IPS-18c (cell line): ENCODE measurements at regions not wholly inside any gene's neighbourhood (a gene's known extent, or its start where the extent isn't known, plus 50 kb on each side); places are given as distances from the start of the nearest gene placed in this dataset.

Experiments
- H3K4me3 ChIP-seq: 2 replicates; pipeline ENCODE4 v1.7.0; 2013; ENCODE audit warnings: low read depth, mild to moderate bottlenecking, low read length, moderate library complexity; ENCODE audit not compliant: insufficient read depth
- H3K9me3 ChIP-seq: one replicate; pipeline ENCODE4 v1.6.1; 2013; ENCODE audit warnings: mild to moderate bottlenecking, low read length, moderate library complexity; ENCODE audit not compliant: control insufficient read depth, insufficient read depth

DNA sequence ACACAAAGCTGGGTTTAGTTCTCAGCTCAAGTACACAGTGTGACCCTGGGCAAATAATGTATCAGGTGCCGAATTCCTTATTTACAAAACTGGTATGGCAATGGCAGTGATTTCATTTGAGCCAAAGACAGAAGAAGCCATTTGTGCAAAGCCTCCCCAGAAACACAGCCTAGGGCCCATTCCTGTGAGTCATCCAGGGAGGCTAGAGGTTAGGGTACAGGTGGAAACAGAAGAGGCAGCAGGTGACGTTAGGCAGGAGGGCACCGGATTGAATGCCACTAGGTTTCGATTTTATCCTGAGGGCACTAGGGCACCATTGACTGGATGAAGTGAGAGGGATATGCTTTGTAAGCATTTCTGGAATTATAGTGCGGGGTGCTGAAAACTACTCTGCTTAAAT, 766.9 kb upstream of the NR2F2 start:
- peaks cover 1% of the 10 kb centered on the region for H3K9me3 ChIP-seq
- H3K4me3 ChIP-seq = no peak overlapping the region

DNA sequence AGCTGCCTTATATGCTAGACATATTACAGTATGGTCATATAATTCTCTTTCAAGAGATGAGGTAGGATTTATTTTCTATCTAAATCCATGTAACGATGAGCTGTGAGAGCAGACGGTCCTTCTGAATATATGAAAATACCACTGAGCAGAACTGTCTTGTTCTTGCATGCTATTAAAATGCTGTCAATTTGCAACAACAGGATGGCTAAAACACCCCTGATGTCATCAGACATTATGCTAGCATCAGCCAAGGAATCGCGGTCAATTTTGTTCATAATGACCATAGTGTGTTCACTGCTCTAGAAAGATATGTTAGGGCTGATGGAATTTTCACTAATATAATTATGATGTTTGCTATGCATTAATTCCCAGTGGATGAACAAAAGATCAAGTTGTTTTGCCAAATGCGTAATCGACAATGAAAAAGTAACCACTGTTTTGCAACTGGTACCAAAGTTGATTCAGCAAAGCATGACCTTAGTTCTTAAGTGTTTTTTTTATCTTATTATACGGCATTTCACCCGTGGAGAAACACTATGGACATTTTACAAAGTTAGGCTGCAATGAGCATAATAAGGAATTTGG, 765.4 kb upstream of the NR2F2 start:
- no peak overlapping the region for H3K4me3 ChIP-seq
- H3K9me3 ChIP-seq = peaks cover 2% of the 10 kb centered on the region

DNA sequence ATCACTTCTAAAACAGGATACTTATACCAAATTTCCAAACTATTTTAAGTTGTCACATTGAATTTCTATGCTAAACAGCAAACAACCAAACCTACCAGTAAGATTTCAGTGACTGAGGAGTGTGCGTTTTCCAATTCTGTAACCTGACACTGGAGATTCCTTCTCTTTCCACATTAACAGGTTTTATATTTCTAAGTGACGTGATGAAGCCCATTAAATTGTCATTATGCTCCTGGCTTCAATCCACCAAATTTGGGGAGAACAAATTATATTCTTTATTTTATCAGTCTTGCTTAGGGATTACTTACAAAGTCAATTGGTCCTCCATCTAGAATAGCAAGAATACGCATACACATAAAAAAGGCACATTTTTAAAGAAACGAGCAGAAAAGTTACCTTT, 764.8 kb upstream of the NR2F2 start:
- no peak overlapping the region for H3K4me3 ChIP-seq
- peaks cover 2% of the 10 kb centered on the region for H3K9me3 ChIP-seq

DNA sequence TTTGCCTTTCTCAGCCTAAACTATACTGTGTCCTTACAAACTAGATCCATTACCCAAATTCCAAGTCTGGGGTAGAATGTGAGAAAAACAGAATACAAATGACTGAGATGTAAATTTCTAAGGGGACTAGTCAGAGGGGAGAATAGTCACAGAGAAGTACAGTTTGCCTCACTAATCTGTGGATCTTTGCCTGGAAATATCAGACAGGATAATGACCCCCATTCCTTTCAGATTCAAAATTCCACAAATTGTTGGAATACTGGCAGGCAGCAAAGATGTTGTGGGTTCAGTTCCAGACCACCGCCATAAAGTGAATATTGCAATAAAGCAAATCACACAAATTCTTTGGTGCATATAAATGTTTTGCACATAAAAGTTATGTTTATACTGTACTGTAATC, 762.8 kb upstream of the NR2F2 start:
- no peak overlapping the region for H3K4me3 ChIP-seq
- peaks cover 2% of the 10 kb centered on the region for H3K9me3 ChIP-seq

DNA sequence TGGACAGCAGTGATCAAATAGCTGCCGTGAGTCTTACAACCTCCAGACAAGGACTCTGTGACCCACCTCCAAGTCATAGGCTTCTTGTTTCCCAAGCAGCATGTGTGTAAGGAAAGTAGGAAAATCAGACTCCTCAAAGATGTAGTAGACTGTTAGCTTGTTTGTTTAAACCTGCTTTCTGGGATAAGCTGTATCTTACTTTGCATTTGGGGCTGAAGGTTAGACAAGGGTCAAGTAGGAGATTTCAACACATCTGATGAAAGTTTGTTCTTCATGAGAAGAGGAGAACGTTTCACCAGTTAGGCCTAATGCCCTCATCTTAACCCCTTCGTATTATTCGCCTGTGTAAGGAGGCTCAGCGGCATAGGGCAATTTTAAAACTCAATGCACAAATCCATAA, 756.4 kb upstream of the NR2F2 start:
- no peak overlapping the region for H3K4me3 ChIP-seq
- H3K9me3 ChIP-seq = no peaks in the 10 kb centered on the region

DNA sequence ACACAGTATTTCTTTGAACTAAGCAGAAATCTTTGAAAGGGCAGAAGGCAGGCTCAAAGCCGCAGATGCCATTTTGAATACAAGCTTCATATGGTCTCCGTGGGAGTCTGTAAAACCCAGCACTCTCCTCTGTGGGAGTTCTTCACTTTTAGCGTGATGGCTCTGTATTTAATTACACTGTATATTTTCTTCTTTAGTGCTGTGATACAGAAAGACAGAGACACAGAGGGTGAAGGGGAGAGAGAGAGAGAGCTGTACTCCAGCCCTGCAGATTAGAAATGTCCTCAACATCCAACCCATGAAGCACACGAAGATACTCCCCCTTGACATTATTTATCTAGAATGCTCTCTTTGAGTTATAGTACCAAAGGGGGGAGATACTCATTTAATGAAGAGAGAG, 752.6 kb upstream of the NR2F2 start:
- Histone ChIP-seq H3K9me3 (peaks cover 3% of the 10 kb centered on the region), H3K4me3 (no peak overlapping the region)

DNA sequence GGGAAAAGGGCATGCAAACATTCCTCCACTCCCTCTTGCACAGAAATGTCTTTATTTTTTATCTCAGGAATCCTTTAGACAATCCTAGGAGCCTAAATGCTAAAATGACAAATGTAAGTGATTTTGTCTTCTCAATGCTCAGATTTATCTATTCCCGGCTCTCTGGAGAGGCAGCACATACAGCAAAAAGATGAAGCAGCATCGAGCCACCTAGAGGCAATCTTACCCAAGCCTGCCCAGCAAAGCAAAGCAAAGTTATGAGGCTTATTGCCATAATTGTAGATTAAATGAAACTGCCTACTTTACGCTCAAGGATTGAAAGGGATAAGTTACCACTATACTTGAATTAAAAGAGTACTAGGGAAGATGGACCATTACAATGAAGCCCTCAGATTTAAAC, 750.4 kb upstream of the NR2F2 start:
- peaks cover 3% of the 10 kb centered on the region for H3K9me3 ChIP-seq
- no peak overlapping the region for H3K4me3 ChIP-seq

DNA sequence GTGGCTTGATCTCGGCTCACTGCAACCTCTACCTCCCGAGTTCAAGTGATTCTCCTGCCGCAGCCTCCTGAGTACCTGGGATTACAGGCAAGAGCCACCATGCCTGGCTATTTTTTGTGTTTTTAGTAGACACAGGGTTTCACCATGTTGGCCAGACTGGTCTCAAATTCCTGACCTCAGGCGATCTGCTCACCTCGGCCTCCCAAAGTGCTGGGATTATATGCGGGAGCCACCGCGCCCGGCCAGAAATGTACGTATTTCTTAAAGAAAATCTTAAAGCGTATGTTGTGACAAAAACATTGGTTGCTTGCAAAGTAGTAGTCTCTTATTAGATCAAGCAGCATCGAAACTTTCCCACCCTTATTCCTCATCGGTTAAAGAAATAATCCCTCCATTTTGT, 748.9 kb upstream of the NR2F2 start:
- Histone ChIP-seq H3K4me3 (no peak overlapping the region), H3K9me3 (peaks cover 3% of the 10 kb centered on the region)

DNA sequence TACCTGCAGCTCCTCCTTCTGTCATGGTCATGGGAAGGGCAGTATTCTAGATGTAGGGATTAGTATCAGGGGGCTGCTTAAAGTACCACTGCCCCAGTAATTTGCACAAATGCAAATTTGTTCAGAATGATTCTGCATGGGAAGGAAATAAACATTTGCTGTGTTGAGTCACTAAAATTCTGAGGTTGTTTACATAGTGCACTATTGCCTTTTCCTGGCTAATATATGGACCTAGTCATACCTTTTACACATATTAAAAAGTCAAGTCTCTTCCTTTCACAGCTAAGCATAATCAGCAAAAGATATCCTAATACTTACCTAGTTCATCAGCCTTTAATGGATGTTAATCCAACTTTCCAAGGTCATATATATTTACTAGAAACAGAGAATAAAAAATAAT, 746.4 kb upstream of the NR2F2 start:
- Histone ChIP-seq H3K4me3 (no peak overlapping the region), H3K9me3 (peaks cover 3% of the 10 kb centered on the region)

DNA sequence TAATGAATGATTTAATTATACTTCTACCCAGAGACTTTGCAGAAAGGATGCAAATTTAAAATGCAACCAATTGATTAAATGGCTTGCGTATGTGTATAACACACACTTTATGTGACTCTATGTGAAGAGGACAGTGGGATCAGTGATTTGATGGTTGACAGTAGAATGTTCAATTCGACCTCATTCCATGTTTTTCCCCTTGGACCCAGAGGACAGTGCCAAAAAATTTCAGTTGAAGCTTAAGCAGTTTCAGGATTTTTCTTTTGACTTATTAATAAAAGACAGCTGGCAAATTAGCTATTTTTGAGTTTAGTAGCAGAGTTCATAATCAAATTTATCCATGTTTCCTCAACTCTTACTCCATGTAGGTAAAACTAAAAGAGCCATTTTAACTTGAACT, 742.4 kb upstream of the NR2F2 start:
- no peak overlapping the region for H3K4me3 ChIP-seq
- H3K9me3 ChIP-seq = no peaks in the 10 kb centered on the region

DNA sequence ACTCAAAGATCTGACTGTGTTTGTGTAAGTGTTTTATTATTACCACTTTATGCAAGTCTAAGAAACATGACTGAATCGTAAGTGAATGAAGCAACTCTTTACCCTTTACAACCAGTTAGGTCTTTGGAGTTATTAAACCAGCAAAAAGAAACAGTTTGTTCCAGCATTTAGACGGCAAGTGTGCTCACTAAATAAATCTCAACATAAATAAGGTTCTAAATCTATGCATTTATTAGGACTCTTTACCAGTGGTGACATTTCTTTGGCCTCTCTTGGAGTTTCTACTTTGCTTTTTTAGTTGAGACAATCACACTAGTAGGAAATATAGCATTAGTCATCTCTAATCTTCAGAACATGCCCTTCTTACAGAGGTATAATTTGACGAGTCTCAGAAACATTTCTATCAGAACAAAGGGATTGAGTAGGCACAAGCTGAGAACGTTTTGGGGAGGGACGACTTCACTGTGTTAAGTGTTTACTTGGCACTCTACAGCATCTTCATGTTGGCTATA, 739.9 kb upstream of the NR2F2 start:
- H3K9me3 ChIP-seq = no peaks in the 10 kb centered on the region

DNA sequence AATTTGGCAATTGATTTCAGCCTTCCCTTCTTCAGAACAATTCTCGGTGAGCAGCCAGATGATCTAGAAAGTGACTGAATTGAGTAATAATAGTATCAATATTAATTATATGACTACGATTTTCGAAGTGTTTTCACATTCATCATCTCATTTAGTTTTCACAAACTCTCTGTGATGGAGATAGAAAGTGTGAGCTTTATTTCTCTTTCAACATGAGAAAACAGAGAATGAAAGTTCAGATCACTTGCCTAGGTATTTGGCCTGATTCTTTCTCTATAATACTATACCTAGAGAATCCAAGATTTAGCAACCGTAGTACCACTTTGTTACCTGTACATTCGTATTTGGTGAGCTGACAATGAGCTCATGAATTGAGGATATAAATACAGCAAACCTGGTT, 739.2 kb upstream of the NR2F2 start:
- no peaks in the 10 kb centered on the region for H3K9me3 ChIP-seq
- no peak overlapping the region for H3K4me3 ChIP-seq

More for the DNA sequence above, 739.9 kb upstream of the NR2F2 start:
- no peak overlapping the region for H3K4me3 ChIP-seq

DNA sequence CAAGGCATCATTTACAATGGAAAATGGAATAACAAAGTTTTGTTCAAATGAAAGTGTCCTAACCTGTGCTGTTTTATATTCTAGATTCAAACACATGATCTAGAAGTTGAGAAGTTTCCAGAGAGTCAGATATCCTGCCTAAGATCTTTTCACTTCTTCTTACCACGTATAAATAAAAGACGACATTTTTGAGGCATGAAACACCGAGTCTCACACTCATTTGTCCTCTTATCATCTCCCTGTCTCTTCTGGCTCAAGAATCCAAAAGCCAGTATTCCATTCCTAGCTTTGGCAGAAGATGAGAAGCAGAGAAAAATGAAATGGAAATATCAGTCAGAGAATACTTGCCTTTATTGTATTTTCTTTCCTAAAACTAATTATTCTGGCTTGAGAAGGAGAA, 738.6 kb upstream of the NR2F2 start:
- H3K4me3 ChIP-seq = no peak overlapping the region
- no peaks in the 10 kb centered on the region for H3K9me3 ChIP-seq

DNA sequence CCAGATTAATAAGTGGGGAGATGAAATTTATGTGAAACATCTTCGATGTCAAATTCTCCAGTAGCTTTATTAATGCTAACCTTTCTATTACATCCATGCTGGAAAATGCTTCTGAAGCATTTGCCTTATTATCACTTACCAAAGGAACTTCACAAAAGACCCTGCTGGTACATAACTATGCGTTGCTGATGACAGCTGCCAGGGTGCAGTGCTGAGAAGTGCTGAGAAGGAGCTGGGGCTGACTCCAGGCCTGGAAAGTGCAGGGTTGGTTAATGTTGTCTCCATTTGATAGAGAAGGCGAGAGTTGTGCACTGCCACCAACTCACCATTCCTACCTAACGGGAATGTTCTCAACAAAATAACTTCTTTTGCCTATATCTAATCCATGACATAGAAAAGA, 736.0 kb upstream of the NR2F2 start:
- no peak overlapping the region for H3K4me3 ChIP-seq
- H3K9me3 ChIP-seq = no peaks in the 10 kb centered on the region

DNA sequence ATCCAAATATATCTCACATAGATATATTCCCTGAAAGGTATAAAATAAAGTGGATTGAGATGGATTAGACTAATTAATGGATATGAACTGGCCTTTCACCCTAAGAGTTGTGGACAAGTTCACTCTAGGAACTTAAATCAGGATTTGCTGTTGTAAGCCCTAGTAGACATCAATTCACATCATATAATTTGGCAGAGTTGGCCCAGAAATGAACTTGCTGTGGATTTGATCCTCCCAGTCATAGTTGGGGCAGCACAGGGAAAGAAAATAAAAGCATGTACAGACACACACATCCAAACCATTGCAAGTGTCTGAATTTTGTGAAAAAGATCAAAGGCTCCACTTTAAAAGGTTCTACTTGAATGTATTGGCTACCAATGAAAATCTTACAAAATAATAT, 734.7 kb upstream of the NR2F2 start:
- no peaks in the 10 kb centered on the region for H3K9me3 ChIP-seq
- no peak overlapping the region for H3K4me3 ChIP-seq

DNA sequence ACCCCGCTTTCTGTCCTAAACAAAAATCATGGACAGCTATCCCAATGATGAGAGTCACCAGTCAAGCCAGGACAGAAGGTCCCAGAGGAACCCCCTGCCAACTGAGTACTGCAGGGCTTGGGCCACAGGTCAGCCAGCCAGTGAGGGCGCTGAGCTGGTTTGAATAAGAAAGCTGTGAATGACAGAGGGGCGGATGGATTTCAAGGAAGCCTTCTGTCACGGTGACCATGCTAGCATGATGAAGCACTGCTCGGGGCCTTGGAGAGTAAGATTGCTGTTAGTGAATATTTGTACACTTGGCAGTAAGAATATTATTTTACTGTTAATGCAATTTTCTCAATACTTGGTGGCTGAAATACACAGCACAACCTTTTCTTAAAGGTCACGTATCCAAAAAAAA, 734.0 kb upstream of the NR2F2 start:
- H3K4me3 ChIP-seq = no peak overlapping the region
- H3K9me3 ChIP-seq = no peaks in the 10 kb centered on the region

DNA sequence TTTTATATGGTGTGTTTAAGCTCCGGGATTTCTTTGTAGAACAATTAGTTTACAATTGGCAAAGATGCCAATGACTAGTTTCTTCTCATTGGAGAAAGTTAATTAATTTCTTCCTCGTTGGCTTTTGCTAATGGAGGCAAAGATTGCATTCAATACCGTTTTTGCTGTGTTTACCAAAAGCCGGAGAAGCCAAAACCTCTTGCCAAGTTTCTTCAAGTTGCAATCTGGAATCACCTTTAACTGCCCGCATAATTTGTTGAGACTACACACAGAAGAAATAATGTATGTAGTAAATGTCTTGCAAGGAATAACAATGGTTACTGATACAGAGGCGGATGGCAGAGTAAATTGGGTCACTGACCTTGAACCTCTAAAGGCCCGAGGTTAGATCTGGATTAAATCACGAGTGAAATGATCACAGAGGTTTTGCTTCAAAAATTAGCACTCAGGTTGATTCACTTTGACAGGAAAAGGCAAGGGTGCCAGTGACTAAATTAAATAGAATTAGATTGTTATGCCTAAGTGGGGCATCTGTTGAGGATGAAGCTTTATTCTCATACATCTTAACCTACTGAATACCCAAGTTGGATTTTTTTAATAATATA, 732.1 kb upstream of the NR2F2 start:
- H3K9me3 ChIP-seq = no peaks in the 10 kb centered on the region
- H3K4me3 ChIP-seq = no peak overlapping the region

DNA sequence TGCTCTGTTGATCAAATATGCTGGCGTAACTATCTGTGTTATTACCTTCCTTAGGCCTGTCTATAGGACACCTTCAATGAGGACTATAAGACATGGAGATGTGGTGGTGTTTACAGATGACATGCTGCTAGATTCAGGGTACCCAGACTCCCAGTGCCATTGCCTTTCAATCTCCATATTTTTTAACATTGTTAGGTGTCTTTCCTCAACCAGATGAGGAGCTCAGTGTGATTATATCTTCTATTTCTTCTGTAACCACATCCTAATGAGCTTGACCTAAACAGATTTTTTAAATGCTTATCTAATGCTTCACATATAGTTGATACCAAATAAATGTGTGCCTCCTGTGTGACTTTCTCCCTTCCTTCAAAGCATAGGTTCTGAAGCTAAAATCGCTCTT, 730.1 kb upstream of the NR2F2 start:
- no peak overlapping the region for H3K4me3 ChIP-seq
- H3K9me3 ChIP-seq = no peaks in the 10 kb centered on the region

DNA sequence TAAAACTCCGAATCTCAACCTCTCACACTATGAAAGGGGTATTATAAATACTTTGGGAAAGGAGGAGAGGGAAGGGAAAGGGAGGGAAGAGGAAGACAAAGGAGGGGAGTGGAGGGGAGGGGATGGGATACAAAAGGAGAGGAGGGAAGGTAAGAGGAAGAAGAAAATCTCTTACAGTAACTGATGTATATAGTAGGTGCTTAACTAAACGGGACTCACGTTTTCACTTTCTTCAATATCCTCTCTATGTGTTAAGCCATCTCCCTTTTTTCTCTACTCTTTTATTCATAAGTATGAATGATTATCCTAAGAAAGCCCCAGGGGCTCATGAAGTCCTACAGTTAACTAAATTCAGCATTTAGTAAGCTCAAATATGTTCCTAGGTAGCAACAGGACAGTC, 729.6 kb upstream of the NR2F2 start:
- Histone ChIP-seq H3K4me3 (no peak overlapping the region), H3K9me3 (no peaks in the 10 kb centered on the region)
